ENCODE measurements at regions not wholly inside any gene's neighbourhood (a gene's known extent, or its start where the extent isn't known, plus 50 kb on each side); places are given as distances from the start of the nearest gene placed in this dataset.

- intact Hi-C loops (cut with micrococcal nuclease) = no loop called here
- Mint-ChIP-seq H3K4me1 (ENCODE audit: insufficient read depth, unreplicated experiment) (no peaks in the 10 kb centered on the region), H3K36me3 (ENCODE audit: insufficient read depth, unreplicated experiment) (no peaks in the 10 kb centered on the region), H3K9me3 (ENCODE audit: unreplicated experiment) (peaks cover 7% of the 10 kb centered on the region), H3K4me3 (ENCODE audit: unreplicated experiment) (no peak overlapping the region), H3K27me3 (ENCODE audit: insufficient read depth, unreplicated experiment) (no peaks in the 10 kb centered on the region), H3K27ac (ENCODE audit: low read depth, unreplicated experiment) (no peak overlapping the region)
- DNase-seq (ENCODE audit: unreplicated experiment) = no peak
- TF ChIP-seq, protein P1, sequence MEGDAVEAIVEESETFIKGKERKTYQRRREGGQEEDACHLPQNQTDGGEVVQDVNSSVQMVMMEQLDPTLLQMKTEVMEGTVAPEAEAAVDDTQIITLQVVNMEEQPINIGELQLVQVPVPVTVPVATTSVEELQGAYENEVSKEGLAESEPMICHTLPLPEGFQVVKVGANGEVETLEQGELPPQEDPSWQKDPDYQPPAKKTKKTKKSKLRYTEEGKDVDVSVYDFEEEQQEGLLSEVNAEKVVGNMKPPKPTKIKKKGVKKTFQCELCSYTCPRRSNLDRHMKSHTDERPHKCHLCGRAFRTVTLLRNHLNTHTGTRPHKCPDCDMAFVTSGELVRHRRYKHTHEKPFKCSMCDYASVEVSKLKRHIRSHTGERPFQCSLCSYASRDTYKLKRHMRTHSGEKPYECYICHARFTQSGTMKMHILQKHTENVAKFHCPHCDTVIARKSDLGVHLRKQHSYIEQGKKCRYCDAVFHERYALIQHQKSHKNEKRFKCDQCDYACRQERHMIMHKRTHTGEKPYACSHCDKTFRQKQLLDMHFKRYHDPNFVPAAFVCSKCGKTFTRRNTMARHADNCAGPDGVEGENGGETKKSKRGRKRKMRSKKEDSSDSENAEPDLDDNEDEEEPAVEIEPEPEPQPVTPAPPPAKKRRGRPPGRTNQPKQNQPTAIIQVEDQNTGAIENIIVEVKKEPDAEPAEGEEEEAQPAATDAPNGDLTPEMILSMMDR (IDR thresholded peaks at IDR 0.05; ENCODE audit: unreplicated experiment) = no peak
- no TSS peak for BruUV-seq (replicated peaks)
- CTCF ChIA-PET = interaction anchor here (0.5 to 1.1 kb wide), 2 partner anchors 40 to 832 kb away, joined by 3 read pairs; no protein-coding TSS in a partner anchor
- POLR2A ChIA-PET = interaction anchor here (0.7 kb wide), 1 partner anchor 166 kb away, joined by 3 read pairs; no protein-coding TSS in a partner anchor
Measured at GRCh38 chr5:166412191-166412590, 1879.3 kb upstream of the WWC1 start.

- no TSS peak for BruUV-seq (replicated peaks)
- intact Hi-C loops (cut with micrococcal nuclease) = no loop called here
- peaks cover 7% of the 10 kb centered on the region for H3K4me1 Mint-ChIP-seq (ENCODE audit: insufficient read depth, unreplicated experiment)
- TF ChIP-seq, protein P1 (IDR thresholded peaks at IDR 0.05; ENCODE audit: unreplicated experiment) = no peak
- H3K27ac Mint-ChIP-seq (ENCODE audit: low read depth, unreplicated experiment) = no peak overlapping the region
- H3K36me3 Mint-ChIP-seq (ENCODE audit: insufficient read depth, unreplicated experiment) = no peaks in the 10 kb centered on the region
- no peak for DNase-seq (ENCODE audit: unreplicated experiment)
- ChIA-PET POLR2A (no interaction called here), CTCF (no interaction called here)
- H3K27me3 Mint-ChIP-seq (ENCODE audit: insufficient read depth, unreplicated experiment) = no peaks in the 10 kb centered on the region
- H3K9me3 Mint-ChIP-seq (ENCODE audit: unreplicated experiment) = no peaks in the 10 kb centered on the region
- H3K4me3 Mint-ChIP-seq (ENCODE audit: unreplicated experiment) = no peak overlapping the region
Measured at GRCh38 chr5:166427211-166427610, 1864.2 kb upstream of the WWC1 start.

DNA sequence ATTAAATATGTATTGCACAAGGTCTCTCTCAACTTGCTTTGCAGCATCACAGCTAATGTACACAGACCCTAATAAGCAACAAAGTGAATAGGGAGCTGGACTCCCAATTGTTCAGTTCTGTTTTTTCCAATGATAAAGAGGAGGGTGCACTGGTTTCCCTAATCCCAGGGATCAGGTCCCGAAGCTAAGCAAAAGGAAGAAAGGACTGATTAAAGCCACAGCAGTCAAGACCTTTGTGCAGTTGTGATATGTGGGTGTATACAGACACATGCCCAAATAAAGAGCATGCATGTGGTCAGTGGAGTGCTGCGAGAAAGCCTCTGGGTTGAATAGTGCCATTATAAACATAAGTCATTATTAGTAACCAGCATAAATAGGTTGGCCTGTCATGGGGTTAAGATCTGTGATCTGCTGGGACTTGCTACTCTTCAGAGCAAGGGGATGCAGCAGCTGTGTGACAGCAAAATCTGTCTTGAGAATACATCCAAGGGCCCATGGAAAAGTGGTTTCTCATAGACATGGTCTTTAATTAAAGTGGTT is 1863.1 kb upstream of the WWC1 start:
- H3K4me3 Mint-ChIP-seq (ENCODE audit: unreplicated experiment) = no peak overlapping the region
- no peak for DNase-seq (ENCODE audit: unreplicated experiment)
- ChIA-PET CTCF (interaction anchor here (0.6 kb wide), 1 partner anchor 1766 kb away, joined by 3 read pairs; no protein-coding TSS in a partner anchor), POLR2A (no interaction called here)
- no peaks in the 10 kb centered on the region for H3K36me3 Mint-ChIP-seq (ENCODE audit: insufficient read depth, unreplicated experiment)
- intact Hi-C loops (cut with micrococcal nuclease) = no loop called here
- TF ChIP-seq, protein P1 (IDR thresholded peaks at IDR 0.05; ENCODE audit: unreplicated experiment) = no peak
- H3K4me1 Mint-ChIP-seq (ENCODE audit: insufficient read depth, unreplicated experiment) = peaks cover 7% of the 10 kb centered on the region
- no peak overlapping the region for H3K27ac Mint-ChIP-seq (ENCODE audit: low read depth, unreplicated experiment)
- no TSS peak for BruUV-seq (replicated peaks)
- no peaks in the 10 kb centered on the region for H3K9me3 Mint-ChIP-seq (ENCODE audit: unreplicated experiment)
- no peaks in the 10 kb centered on the region for H3K27me3 Mint-ChIP-seq (ENCODE audit: insufficient read depth, unreplicated experiment)

- H3K27me3 Mint-ChIP-seq (ENCODE audit: insufficient read depth, unreplicated experiment) = no peaks in the 10 kb centered on the region
- no peaks in the 10 kb centered on the region for H3K9me3 Mint-ChIP-seq (ENCODE audit: unreplicated experiment)
- H3K4me3 Mint-ChIP-seq (ENCODE audit: unreplicated experiment) = no peak overlapping the region
- DNase-seq (ENCODE audit: unreplicated experiment) = no peak
- H3K36me3 Mint-ChIP-seq (ENCODE audit: insufficient read depth, unreplicated experiment) = no peaks in the 10 kb centered on the region
- POLR2A ChIA-PET = interaction anchor here (0.9 kb wide), 1 partner anchor 18 kb away, joined by 3 read pairs; no protein-coding TSS in a partner anchor
- CTCF ChIA-PET = interaction anchor here (1.1 to 1.3 kb wide), 3 partner anchors 31 to 800 kb away, joined by 3 to 6 read pairs (median 5); no protein-coding TSS in a partner anchor
- no peak overlapping the region for H3K27ac Mint-ChIP-seq (ENCODE audit: low read depth, unreplicated experiment)
- intact Hi-C loops (cut with micrococcal nuclease) = no loop called here
- BruUV-seq (replicated peaks) = no TSS peak
- TF ChIP-seq, protein P1 (IDR thresholded peaks at IDR 0.05; ENCODE audit: unreplicated experiment) = no peak
- peaks cover 7% of the 10 kb centered on the region for H3K4me1 Mint-ChIP-seq (ENCODE audit: insufficient read depth, unreplicated experiment)
Measured at GRCh38 chr5:166430491-166431319, 1860.7 kb upstream of the WWC1 start.

Data from MCF 10A (cell line).